Left lung (tissue), 4 donors: ENCODE measurements at regions not wholly inside any gene's neighbourhood (a gene's known extent, or its start where the extent isn't known, plus 50 kb on each side); places are given as distances from the start of the nearest gene placed in this dataset.
A peak's percentile ranks its signal among the peaks of the same experiment; 100 is the strongest.

ENCODE experiments used
- ATAC-seq: fragments of 200-7000 bp; cut with Tn5 transposase; one replicate; pipeline ENCODE4 v1.9.1; 2020; ENCODE audit warnings: moderate library complexity
- DNase-seq, 4 donors: peaks; one replicate each; pipeline ENCODE4 v3.0.0-alpha.2; 2013 to 2020
- H3K27ac ChIP-seq, 2 donors: fragments of 200-600 bp; sonication (generic) in 1 of 2; one replicate each; pipeline versions ENCODE4 v1.5.0 to v1.8.0; 2020 to 2021
- H3K27me3 ChIP-seq, 2 donors: fragments of 200-600 bp; sonication (generic) in 1 of 2; one replicate each; pipeline versions ENCODE4 v1.5.0 to v1.8.0; 2020 to 2021
- H3K36me3 ChIP-seq, 2 donors: fragments of 200-600 bp; sonication (generic) in 1 of 2; one replicate each; pipeline versions ENCODE4 v1.5.0 to v1.8.0; 2020 to 2021
- H3K4me1 ChIP-seq, 2 donors: fragments of 200-600 bp; one replicate each; pipeline ENCODE4 v1.8.0; 2021
- H3K4me3 ChIP-seq, 2 donors: fragments of 200-600 bp; sonication (generic) in 1 of 2; one replicate each; pipeline versions ENCODE4 v1.5.0 to v1.8.0; 2020 to 2021; ENCODE audit warnings: mild to moderate bottlenecking in 1 of 2
- H3K9me3 ChIP-seq, 2 donors: fragments of 200-600 bp; sonication (generic) in 1 of 2; one replicate each; pipeline versions ENCODE4 v1.5.0 to v1.8.0; 2020 to 2021
- CTCF ChIP-seq, 2 donors: fragments of 200-600 bp; sonication (generic) in 1 of 2; IDR thresholded peaks; one replicate each; pipeline versions ENCODE4 v1.5.0 to v1.8.0; 2021; ENCODE audit warnings: antibody characterized with exemption in 2 of 2
- intact Hi-C, 2 donors: fragments of 100-400 bp; cut with DNase I; formaldehyde crosslinking; loops; one replicate each; pipeline versions ENCODE4 v1.11.2 to v1.14.2; 2022
- donor health status: DM: no; HTN: yes; CAD: no.
- donor health status: DM: no; HTN: no; CAD: no.

- TF ChIP-seq CTCF (IDR thresholded peaks at IDR 0.05): no peak
- Histone ChIP-seq H3K27me3 (no peaks in the 10 kb centered on the region), H3K27ac (no peak overlapping the region), H3K9me3 (peaks cover 0 to 10% of the 10 kb centered on the region in 2 donors), H3K36me3 (no peaks in the 10 kb centered on the region), H3K4me1 (no peaks in the 10 kb centered on the region), H3K4me3 (no peak overlapping the region)
- ATAC-seq: no peak
- intact Hi-C loops: no loop called here
- no peak for DNase-seq
These were observed 534.9 kb upstream of the GRAMD2B start for GRCh38 chr5:125888358-125888757.

- intact Hi-C loops: no loop called here
- no peak for TF ChIP-seq CTCF (IDR thresholded peaks at IDR 0.05)
- no peaks in the 10 kb centered on the region for H3K27me3 ChIP-seq
- DNase-seq (peak in 2 of 4 donors; percentile 62 to 68), ATAC-seq (no peak)
- H3K27ac ChIP-seq: no peak overlapping the region
- H3K9me3 ChIP-seq: peaks cover 0 to 12% of the 10 kb centered on the region in 2 donors
- H3K4me3 ChIP-seq: no peak overlapping the region
- H3K36me3 ChIP-seq: no peaks in the 10 kb centered on the region
- no peaks in the 10 kb centered on the region for H3K4me1 ChIP-seq
These were observed 532.7 kb upstream of the GRAMD2B start for GRCh38 chr5:125890511-125890931.

GRCh38 chr5:125891061-125891725 lies 532.0 kb upstream of the GRAMD2B start:
- H3K27me3 ChIP-seq: no peaks in the 10 kb centered on the region
- no peak for TF ChIP-seq CTCF (IDR thresholded peaks at IDR 0.05)
- DNase-seq (no peak), ATAC-seq (no peak)
- no peaks in the 10 kb centered on the region for H3K4me1 ChIP-seq
- H3K27ac ChIP-seq: no peak overlapping the region
- intact Hi-C loops: no loop called here
- no peak overlapping the region for H3K4me3 ChIP-seq
- peaks cover 0 to 12% of the 10 kb centered on the region in 2 donors for H3K9me3 ChIP-seq
- H3K36me3 ChIP-seq: no peaks in the 10 kb centered on the region

GRCh38 chr5:125894383-125894782 lies 528.8 kb upstream of the GRAMD2B start:
- DNase-seq (no peak), ATAC-seq (no peak)
- no peak for TF ChIP-seq CTCF (IDR thresholded peaks at IDR 0.05)
- H3K27ac ChIP-seq: no peak overlapping the region
- H3K9me3 ChIP-seq: peaks cover 0 to 12% of the 10 kb centered on the region in 2 donors
- no peaks in the 10 kb centered on the region for H3K27me3 ChIP-seq
- H3K36me3 ChIP-seq: no peaks in the 10 kb centered on the region
- intact Hi-C loops: no loop called here
- H3K4me3 ChIP-seq: no peak overlapping the region
- no peaks in the 10 kb centered on the region for H3K4me1 ChIP-seq

- ATAC-seq: no peak
- intact Hi-C loops: no loop called here
- no peaks in the 10 kb centered on the region for H3K4me1 ChIP-seq
- TF ChIP-seq CTCF (IDR thresholded peaks at IDR 0.05): no peak
- DNase-seq: no peak
- H3K36me3 ChIP-seq: no peaks in the 10 kb centered on the region
- H3K27me3 ChIP-seq: no peaks in the 10 kb centered on the region
- H3K4me3 ChIP-seq: no peak overlapping the region
- no peak overlapping the region for H3K27ac ChIP-seq
- H3K9me3 ChIP-seq: peaks cover 0 to 8% of the 10 kb centered on the region in 2 donors
These were observed 526.8 kb upstream of the GRAMD2B start for GRCh38 chr5:125896368-125896767.
